HG03196 (cell line): ENCODE measurements at regions not wholly inside any gene's neighbourhood (a gene's known extent, or its start where the extent isn't known, plus 50 kb on each side); places are given as distances from the start of the nearest gene placed in this dataset.

Experiments used
- ATAC-seq: cut with Tn5 transposase; IDR thresholded peaks from one replicate; pipeline ENCODE4 v1.9.1; 2021; ENCODE audit not compliant: unreplicated experiment

- ATAC-seq: no peak
Measured at GRCh38 chr4:162403419-162403818, 239.6 kb upstream of the FSTL5 start.

DNA sequence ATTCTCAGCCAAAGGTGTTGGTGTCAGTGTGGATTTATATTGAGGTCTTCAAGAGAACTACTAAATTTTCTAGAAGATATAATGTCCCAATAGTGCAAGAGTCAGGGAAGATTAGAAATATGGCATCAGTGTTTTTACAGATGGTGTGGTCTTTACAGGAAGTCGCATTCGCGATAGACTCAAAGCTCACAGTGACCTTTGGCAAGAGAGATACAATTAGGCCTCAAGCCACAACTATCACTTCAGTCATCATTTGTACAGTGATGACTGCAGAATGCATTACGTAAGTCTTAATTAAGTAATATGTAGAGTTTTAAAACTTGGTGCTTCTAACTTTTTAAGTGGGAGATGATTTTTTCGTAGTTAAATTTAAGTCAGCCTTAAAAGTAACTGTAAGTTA lies 237.2 kb upstream of the FSTL5 start:
- ATAC-seq: no peak

DNA sequence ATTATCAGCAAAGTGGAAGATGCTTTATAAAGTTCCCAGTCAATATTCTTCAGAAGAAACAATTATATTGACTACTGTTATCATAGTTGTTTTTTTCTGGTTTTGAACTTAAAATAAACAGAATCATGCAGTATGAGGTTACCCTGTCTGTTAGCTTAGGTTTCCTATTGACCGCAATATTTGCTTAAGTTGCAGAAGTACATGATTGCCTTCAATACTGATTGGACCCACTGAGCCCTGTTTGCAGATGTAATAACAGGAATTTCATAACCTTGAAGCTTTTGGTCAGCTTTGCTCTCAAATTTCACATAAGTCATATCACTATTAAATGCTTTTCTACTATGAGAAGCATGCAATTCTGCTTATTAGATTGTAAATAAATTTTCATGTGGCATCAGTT lies 229.1 kb upstream of the FSTL5 start:
- ATAC-seq: no peak

DNA sequence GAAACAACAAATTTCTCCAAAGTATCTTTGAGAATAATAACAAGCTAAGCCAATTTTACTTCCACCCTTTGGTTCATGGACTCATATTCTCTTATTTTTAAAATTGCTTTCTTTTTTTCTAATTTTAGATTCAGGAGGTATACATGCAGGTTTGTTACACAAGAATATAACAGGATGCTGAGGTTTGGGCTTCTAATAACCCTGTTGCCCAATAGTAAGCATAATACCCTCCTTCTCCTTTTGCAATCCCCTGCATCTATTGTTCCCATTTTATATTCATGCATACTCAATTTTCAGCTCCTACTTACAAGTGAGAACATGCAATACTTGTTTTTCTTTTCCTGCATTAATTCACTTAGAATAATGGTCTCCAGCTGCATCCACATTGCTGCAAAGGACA lies 202.3 kb upstream of the FSTL5 start:
- no peak for ATAC-seq

DNA sequence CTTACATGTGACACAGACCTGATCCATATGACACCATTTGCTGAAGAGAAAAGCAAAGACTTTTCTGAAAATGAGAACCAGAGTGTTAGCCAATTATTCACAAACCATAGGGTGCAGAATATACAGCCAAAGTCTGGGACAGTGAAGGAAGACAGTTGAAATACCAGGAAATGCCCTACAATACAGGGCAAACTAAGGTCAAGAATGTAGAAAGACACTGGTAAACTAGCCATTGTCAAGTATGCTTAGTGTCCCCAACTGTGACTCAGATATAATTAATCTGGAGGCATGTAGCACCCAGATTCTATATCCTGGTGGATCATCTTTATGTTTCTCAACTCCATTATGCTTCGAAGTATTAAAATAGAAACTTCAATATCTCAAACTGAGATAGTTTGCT lies 200.9 kb upstream of the FSTL5 start:
- ATAC-seq: no peak

DNA sequence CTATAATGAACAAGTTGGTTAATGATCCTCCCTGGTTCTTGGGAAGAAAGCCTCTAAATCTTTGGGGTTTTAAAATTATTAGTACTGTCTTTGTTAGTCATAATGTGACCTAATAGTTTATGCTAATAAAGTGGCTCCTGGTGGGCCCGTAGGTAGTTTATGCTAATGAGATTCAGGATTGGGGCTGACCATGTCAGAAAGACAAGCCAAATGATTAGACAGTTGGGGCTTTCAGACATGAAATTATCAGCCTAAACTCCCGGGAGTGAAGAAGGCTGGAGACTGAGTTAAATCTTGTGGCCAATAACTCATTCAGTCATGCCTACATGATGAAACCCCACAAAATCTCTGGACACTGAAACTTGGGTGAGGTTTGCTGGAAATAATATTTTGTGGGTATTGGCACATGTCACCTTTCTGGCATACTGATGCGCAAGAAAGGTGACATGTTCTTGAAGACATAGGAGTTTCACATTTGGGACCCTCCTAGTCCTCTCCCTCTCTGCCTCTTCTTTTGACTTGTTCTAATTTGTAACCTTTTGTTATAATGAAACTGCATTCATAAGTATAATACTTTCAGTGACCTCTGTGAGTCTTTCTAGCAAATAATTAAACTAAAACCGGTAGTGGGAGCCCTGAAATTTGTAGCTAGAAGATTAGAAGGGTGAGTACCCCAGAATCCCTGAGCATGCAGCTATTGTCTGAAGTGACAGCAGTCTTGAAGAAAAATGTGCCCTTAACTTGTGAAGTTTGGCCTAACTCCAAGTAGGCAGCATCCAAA lies 196.8 kb upstream of the FSTL5 start:
- ATAC-seq: no peak

DNA sequence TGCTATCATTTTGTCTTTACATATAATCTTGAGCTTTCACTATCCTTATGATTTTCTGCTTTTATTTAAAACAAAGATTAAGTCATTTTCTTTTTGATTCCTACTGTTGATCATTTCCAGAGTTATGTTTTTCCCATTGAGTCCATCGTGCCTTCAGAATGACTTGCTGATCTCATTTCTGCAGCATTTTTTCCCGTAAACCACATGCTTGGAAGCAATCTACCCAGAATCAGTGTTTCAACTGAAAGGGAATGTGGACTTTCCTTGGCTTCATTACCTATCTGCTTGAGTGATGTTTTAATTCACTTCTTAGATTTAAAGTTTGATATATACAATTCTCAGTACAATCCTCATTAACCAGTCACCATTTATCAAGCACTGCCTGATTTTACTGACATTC lies 192.4 kb upstream of the FSTL5 start:
- ATAC-seq: no peak

DNA sequence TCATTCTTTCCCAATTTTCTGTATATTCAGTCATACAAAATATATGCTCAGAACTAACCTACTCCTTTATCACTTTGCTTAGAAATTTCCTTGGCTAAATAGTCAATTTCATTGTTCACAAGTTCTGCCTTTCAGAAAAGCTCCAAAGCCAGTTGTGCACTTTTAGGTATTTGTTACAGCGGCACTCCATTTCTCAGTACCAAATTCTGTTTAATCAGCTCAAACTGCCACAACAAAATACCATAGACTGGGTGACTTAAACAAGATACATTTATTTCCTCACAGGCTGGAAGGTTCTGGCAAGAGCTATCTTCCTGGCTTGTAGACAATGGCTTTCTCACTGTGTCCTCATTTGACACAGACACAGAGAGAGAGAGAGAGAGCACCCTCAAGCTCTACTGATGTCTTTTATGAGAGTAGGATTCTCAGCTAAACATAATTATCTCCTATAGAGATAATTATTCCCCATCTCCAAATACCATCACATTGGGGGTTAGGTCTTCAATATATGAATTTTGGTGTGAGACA lies 188.8 kb upstream of the FSTL5 start:
- no peak for ATAC-seq

DNA sequence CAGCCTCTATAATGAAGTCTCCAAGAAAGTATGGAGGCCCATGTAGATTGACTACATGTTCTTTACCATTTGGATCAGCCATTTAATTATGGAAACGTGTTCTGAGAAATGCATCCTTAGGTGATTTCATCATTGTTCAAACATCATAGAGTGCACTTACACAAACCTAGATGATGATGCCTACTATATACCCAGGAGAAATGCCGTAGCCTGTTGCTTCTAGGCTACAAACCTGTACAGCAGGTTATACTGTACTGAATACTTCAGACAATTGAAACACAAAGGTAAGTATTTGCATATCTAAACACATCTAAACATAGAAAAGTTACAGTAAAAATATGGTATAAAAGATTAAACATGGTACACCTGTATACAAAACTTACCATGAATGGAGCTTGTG lies 186.5 kb upstream of the FSTL5 start:
- no peak for ATAC-seq

DNA sequence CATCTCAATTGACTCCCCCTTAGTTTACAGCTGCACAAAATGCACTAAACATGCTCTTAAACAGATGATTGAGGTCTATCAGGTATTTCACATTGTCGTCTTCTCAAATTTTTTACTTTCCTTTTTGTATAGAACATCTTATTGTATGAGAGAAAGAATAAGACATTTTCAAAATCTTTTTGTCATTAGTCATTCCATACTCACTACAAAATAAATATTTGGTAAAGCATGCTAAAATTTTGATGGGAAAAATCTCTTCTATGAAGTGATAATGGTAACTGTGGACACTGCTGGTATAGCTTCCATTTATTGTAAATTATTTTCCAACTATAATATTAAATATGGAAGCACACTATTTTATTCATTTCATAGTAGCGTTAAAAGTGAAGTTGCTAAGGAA lies 185.6 kb upstream of the FSTL5 start:
- no peak for ATAC-seq

GRCh38 chr4:162347842-162348213 lies 184.0 kb upstream of the FSTL5 start:
- ATAC-seq: no peak

DNA sequence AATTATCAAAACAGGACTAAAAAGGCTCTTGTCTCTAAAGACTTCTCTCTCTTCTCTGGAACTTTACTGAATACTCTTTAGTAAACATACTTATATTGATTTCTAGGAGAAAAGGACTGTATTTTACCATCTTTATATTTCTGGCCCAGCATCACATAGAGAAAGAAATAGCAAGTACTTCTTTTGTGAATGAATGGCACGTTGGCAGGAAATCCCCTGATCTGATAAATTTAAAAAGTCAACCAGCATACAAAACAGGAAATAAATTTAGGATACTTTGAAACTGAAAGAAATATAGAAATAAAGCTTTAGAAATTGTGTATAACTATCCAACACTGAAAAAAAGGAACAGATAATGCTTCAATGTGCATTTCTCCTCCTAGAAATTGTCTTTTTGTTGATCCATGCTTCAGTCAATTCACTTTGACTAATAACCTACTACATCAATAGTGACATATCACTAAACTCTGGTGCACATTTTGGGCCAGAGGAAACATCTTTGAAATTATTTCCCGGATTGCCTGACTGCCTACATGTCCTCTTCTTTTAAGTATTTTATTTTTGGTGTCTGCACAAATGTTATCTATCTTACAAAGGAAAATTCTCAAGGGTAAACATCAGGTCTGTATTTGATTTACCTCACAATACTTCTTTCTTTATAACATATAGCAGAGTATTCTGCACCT lies 183.5 kb upstream of the FSTL5 start:
- no peak for ATAC-seq

GRCh38 chr4:162343967-162344366 lies 180.2 kb upstream of the FSTL5 start:
- no peak for ATAC-seq

- ATAC-seq: no peak
Measured at GRCh38 chr4:162341533-162341932, 177.7 kb upstream of the FSTL5 start.

DNA sequence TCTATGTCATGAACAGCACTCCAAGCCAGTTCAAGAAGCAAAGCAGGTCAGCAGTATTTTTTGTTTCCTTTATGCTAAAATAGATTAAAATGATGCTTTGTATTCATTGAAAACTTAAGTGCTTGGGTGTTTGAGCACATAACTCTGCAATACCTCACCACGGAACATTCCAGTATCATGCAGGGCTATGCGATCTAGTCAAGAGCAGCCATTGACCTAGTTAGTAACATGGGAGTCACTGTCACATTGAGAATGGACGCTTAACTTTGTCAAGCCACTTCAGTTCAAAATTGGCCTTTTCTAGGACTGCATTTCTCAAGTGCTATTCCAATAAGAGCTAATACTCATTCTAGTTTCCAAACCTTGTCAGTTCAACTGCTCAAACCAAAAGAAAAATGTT lies 160.1 kb upstream of the FSTL5 start:
- ATAC-seq: no peak

DNA sequence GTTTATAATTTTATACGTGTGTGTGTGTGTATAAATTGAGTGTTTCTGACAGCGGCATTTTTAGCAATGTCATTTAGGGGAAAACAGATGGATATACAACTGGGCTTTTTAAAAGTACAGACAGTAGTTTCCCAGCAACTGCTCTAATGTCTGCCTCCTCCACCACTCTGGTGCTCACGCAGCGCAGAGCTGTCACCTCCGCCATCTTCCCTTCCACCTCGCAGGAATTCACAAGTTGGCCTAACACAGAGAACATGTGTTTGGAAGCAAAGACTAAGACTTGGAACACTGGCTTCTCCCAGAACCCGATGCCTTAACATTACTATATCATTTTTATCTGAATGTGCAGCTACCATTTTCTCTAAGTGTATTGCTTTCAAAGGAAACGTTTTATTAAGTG lies 158.3 kb upstream of the FSTL5 start:
- no peak for ATAC-seq

DNA sequence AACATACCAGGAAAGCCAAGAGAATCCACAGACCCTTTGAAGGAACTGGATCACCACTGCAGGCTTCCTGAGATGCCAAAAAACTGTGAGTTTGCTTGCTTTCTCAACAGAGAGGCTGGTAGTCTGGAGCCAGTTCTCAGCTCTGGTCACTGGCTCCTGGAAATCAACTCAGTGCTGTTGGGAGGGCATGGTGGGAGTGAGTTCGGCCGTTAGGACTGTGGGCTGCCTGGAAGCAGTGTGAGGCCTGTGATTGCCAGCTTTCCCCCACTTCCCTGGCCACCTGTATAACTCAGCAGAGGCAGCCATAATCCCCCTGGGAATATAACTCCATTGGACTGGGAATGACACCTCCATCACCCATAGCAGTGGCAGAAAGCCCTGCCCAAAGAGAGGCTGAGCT lies 122.0 kb upstream of the FSTL5 start:
- no peak for ATAC-seq

DNA sequence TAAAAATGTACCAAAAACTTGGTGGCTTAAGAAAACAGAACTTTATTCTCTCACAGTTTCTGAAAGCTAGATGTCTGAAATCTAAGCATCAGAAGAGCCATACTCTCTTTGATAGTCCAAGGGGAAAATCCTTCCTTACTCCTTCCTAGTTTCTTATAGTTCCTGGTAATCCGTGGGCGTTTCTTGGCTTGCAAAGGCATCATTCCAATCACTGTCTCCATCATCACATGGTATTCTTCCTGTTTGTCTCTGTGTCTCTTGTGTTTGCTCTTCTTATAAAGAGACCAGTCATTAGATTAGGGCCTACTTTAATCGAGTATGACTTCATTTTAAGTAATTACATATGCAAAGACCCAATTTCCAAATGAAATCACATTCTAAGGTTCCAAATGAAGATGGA lies 118.9 kb upstream of the FSTL5 start:
- ATAC-seq: no peak

DNA sequence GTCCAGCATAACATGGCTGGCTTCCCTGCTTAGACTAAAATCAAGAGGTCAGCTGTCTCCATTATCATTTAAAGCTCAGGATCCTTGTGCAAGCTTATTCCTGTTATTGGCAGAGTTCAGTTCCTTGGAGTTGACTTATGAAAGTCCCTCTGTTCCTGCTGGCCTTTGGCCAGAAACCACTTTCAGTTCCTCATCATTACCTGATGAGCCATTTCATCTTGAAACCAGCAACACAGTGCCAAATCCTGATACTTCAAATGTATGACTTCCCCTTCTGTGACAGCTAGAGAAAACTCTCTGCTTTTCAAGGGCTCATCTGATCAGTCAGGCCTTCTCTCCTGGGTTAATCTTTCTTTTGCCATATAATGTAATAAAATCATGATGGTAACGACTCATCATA lies 110.6 kb upstream of the FSTL5 start:
- no peak for ATAC-seq

- ATAC-seq: no peak
Measured at GRCh38 chr4:162272215-162272614, 108.4 kb upstream of the FSTL5 start.

DNA sequence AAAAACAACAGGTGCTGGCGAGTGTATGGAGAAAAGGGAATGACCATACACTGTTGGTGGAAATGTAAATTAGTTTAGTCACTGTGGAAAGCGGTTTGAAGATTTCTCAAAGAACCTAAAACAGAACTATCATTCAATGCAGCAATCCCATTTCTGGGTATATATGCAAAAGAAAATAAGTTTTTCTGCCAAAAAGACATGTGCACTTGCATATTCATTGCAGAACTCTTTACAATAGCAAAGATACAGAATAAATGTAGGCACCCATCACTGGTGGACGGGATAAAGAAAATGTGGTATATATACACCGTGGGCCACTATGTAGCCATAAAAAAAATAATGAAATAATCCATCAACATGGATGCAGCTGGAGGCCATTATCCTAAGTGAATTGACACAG lies 105.1 kb upstream of the FSTL5 start:
- ATAC-seq: no peak

GRCh38 chr4:162265802-162266201 lies 102.0 kb upstream of the FSTL5 start:
- ATAC-seq: no peak

GRCh38 chr4:162245051-162245450 lies 81.3 kb upstream of the FSTL5 start:
- ATAC-seq: no peak
